Cardiac fibroblast (primary cell): ENCODE measurements at regions not wholly inside any gene's neighbourhood (a gene's known extent, or its start where the extent isn't known, plus 50 kb on each side); places are given as distances from the start of the nearest gene placed in this dataset.

Experiments
- DNase-seq, 2 donors: peaks; one replicate each; pipeline versions ENCODE4 v3.0.0 to v3.0.0-alpha.2; 2010; ENCODE audit warnings: low read depth in 2 of 2
- H3K4me3 ChIP-seq, 2 donors: replicated peaks in 1 of 2; 1 replicate in 1 of 2; 2 replicates in 1 of 2; pipeline ENCODE4 v1.5.1; 2011; ENCODE audit warnings: low read depth in 2 of 2, low read length in 2 of 2, mild to moderate bottlenecking in 2 of 2, moderate library complexity in 1 of 2
- TF ChIP-seq, protein P1 (sequence below): IDR thresholded peaks from one replicate; pipeline ENCODE4 v1.5.1; 2011; ENCODE audit warnings: low read depth, mild to moderate bottlenecking, low read length, inconsistent platforms

GRCh38 chr20:12788632-12789299 lies 220.0 kb upstream of the SPTLC3 start:
- DNase-seq = no peak
- no peak overlapping the region for H3K4me3 ChIP-seq
- TF ChIP-seq, protein P1, sequence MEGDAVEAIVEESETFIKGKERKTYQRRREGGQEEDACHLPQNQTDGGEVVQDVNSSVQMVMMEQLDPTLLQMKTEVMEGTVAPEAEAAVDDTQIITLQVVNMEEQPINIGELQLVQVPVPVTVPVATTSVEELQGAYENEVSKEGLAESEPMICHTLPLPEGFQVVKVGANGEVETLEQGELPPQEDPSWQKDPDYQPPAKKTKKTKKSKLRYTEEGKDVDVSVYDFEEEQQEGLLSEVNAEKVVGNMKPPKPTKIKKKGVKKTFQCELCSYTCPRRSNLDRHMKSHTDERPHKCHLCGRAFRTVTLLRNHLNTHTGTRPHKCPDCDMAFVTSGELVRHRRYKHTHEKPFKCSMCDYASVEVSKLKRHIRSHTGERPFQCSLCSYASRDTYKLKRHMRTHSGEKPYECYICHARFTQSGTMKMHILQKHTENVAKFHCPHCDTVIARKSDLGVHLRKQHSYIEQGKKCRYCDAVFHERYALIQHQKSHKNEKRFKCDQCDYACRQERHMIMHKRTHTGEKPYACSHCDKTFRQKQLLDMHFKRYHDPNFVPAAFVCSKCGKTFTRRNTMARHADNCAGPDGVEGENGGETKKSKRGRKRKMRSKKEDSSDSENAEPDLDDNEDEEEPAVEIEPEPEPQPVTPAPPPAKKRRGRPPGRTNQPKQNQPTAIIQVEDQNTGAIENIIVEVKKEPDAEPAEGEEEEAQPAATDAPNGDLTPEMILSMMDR = no peak

- H3K4me3 ChIP-seq = no peak overlapping the region
- TF ChIP-seq, protein P1 = no peak
- DNase-seq = no peak
These were observed 217.9 kb upstream of the SPTLC3 start for GRCh38 chr20:12790859-12791258.

DNA sequence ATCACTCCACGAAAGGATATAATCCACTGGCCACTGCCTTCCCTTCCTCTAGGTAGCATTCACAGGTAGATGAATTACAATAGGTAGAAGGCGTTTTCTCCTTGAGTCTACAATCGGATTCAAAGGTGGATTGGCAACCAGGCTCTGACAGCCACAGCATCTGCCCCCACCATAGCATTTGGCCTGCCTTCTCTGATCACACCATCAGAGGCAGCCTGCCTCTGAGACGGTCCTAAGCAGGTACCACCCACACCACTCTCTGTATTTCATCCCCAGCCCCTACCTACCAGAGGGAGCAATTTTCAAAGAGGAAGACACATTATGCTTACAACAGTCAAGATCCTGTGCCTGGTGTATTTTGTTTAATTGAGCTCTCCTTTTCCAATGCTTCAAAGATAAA lies 210.5 kb upstream of the SPTLC3 start:
- TF ChIP-seq, protein P1 = no peak
- no peak overlapping the region for H3K4me3 ChIP-seq
- no peak for DNase-seq

DNA sequence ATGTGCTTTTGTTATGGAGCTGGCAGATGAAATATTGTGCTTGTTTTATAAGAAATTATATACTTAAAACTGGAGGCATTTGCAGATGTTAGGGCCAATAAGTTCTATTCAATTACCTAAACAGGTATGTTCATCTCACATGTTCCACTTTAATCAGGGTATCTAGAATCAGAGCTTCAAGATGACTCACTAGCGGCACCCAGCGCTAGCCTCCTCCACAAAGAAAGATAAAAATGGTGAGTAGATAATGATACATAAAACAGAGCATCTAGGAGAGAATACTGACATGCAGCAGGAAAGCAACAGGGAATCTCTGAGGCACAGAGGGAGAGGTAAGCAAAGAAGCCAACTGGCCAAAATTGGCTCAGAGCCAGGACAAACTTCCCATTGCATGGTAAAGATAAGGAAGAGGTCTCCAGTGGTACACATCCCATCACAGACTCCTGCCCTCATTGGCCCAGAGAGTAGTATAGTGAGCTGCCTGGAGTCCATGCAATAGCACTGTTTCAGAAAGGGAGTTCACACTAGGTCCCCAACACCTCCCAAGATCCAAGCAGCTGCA lies 200.7 kb upstream of the SPTLC3 start:
- no peak overlapping the region for H3K4me3 ChIP-seq
- DNase-seq = no peak
- TF ChIP-seq, protein P1 = no peak

- no peak overlapping the region for H3K4me3 ChIP-seq
- TF ChIP-seq, protein P1 = no peak
- DNase-seq = no peak
These were observed 193.5 kb upstream of the SPTLC3 start for GRCh38 chr20:12815231-12815768.

DNA sequence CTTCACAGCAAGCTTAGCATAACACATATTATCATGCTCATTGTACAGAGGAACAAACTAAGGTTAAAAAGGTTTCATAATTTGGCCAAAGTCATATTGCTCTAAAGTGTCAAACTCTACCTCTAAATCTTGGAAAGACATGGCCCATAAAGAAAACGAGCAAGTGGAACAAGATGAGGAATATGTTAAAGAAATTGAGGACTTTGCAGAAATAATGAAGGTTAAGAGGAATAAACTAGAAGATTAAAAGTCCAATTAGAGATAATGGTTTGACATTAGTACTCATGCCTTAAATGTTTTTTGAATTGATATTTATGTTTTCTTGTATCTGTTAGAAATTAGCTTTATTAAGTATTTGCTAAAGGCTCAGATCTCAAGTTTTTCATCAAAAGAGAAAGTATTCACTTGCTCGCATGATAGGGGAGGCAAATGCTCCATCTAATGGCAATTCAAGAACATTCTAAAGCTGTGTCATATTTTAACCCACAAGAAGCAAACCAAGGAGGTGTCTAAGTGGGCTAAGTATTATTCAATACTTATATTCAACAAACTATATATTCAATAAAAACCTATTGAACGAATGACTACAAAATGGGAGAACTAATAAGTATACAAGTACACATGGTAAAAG lies 192.9 kb upstream of the SPTLC3 start:
- TF ChIP-seq, protein P1 = no peak

More for the DNA sequence above, 192.9 kb upstream of the SPTLC3 start:
- no peak for DNase-seq
- no peak overlapping the region for H3K4me3 ChIP-seq
